DMS153 treated with DMSO at 0.1 percent for 48 hours (cell line): ENCODE measurements at regions not wholly inside any gene's neighbourhood (a gene's known extent, or its start where the extent isn't known, plus 50 kb on each side); places are given as distances from the start of the nearest gene placed in this dataset.
"Not testable (repeated sequence)": the region's sequence is repeated elsewhere in the genome, so short reads cannot be mapped to it uniquely, and the experiment has no call there.

ENCODE experiments used
- DNase-seq: peaks from one replicate; lab custom pipeline; 2025; ENCODE audit not compliant: unreplicated experiment; lab: John Stamatoyannopoulos, UW

- DNase-seq, result no peak
Measured at GRCh38 chr3:150135287-150135721, 164.6 kb upstream of the PFN2 start.

GRCh38 chr3:150133293-150133692 is 162.6 kb upstream of the PFN2 start:
- no peak for DNase-seq

- DNase-seq, result no peak
Measured at GRCh38 chr3:150132101-150132749, 161.5 kb upstream of the PFN2 start.

- no peak for DNase-seq
Measured at GRCh38 chr3:150131663-150132062, 161.0 kb upstream of the PFN2 start.

GRCh38 chr3:150130404-150131100 is 159.9 kb upstream of the PFN2 start:
- no peak for DNase-seq

GRCh38 chr3:150129166-150129565 is 158.5 kb upstream of the PFN2 start:
- no peak for DNase-seq

GRCh38 chr3:150128126-150128525 is 157.4 kb upstream of the PFN2 start:
- DNase-seq, result no peak

- no peak for DNase-seq
Measured at GRCh38 chr3:150127011-150127490, 156.4 kb upstream of the PFN2 start.

- DNase-seq, result no peak
Measured at GRCh38 chr3:150124142-150124541, 153.4 kb upstream of the PFN2 start.

GRCh38 chr3:150123249-150123648 is 152.6 kb upstream of the PFN2 start:
- DNase-seq, result not testable (repeated sequence)

- no peak for DNase-seq
Measured at GRCh38 chr3:150118219-150118618, 147.5 kb upstream of the PFN2 start.

- DNase-seq, result no peak
Measured at GRCh38 chr3:150117076-150117475, 146.4 kb upstream of the PFN2 start.

- DNase-seq, result no peak
Measured at GRCh38 chr3:150116196-150116595, 145.5 kb upstream of the PFN2 start.

- no peak for DNase-seq
Measured at GRCh38 chr3:150114873-150115540, 144.3 kb upstream of the PFN2 start.

GRCh38 chr3:150114273-150114672 is 143.6 kb upstream of the PFN2 start:
- DNase-seq, result no peak

GRCh38 chr3:150110097-150110496 is 139.4 kb upstream of the PFN2 start:
- DNase-seq, result peak; percentile 20

- no peak for DNase-seq
Measured at GRCh38 chr3:150107429-150108175, 136.9 kb upstream of the PFN2 start.

GRCh38 chr3:150106740-150107428 is 136.2 kb upstream of the PFN2 start:
- DNase-seq, result peak; percentile 5

GRCh38 chr3:150105886-150106612 is 135.4 kb upstream of the PFN2 start:
- DNase-seq, result no peak

GRCh38 chr3:150105025-150105424 is 134.3 kb upstream of the PFN2 start:
- DNase-seq, result no peak
